Glutamatergic neuron (in vitro differentiated cells): ENCODE measurements at regions not wholly inside any gene's neighbourhood (a gene's known extent, or its start where the extent isn't known, plus 50 kb on each side); places are given as distances from the start of the nearest gene placed in this dataset.
A peak's percentile ranks its signal among the peaks of the same experiment; 100 is the strongest.

Experiments used
- DNase-seq: peaks from one replicate; pipeline ENCODE4 v3.0.0; 2022
- H3K27ac Mint-ChIP-seq: one replicate; pipeline ENCODE4 v1.8.0; 2020; ENCODE audit warnings: mild to moderate bottlenecking, mixed read lengths, inconsistent platforms; ENCODE audit not compliant: unreplicated experiment
- H3K27me3 Mint-ChIP-seq: one replicate; pipeline ENCODE4 v1.8.0; 2020; ENCODE audit warnings: mild to moderate bottlenecking, moderate library complexity, mixed read lengths, inconsistent platforms; ENCODE audit not compliant: unreplicated experiment
- H3K36me3 Mint-ChIP-seq: one replicate; pipeline ENCODE4 v1.8.0; 2020; ENCODE audit warnings: mild to moderate bottlenecking, mixed read lengths, inconsistent platforms; ENCODE audit not compliant: unreplicated experiment
- H3K4me1 Mint-ChIP-seq: one replicate; pipeline ENCODE4 v1.8.0; 2020; ENCODE audit warnings: mild to moderate bottlenecking, low read depth, mixed read lengths, inconsistent platforms; ENCODE audit not compliant: unreplicated experiment
- H3K4me3 Mint-ChIP-seq: one replicate; pipeline ENCODE4 v1.8.0; 2020; ENCODE audit warnings: mild to moderate bottlenecking, mixed read lengths, inconsistent platforms; ENCODE audit not compliant: unreplicated experiment
- H3K9me3 Mint-ChIP-seq: one replicate; pipeline ENCODE4 v1.8.0; 2020; ENCODE audit warnings: mild to moderate bottlenecking, moderate library complexity, mixed read lengths, inconsistent platforms; ENCODE audit not compliant: unreplicated experiment
- CTCF ChIP-seq: fragments of 200-600 bp; sonication (generic); IDR thresholded peaks from one replicate; pipeline ENCODE4 v1.5.0; 2021; ENCODE audit not compliant: partially characterized antibody, unreplicated experiment

GRCh38 chr5:77844373-77844622, 68.2 kb upstream of the TBCA start:
- H3K27ac Mint-ChIP-seq: no peak overlapping the region
- peaks cover 4% of the 10 kb centered on the region for H3K9me3 Mint-ChIP-seq
- peaks cover 14% of the 10 kb centered on the region for H3K27me3 Mint-ChIP-seq
- no peaks in the 10 kb centered on the region for H3K36me3 Mint-ChIP-seq
- DNase-seq: peak; percentile 22
- peaks cover 24% of the 10 kb centered on the region for H3K4me1 Mint-ChIP-seq
- TF ChIP-seq CTCF: no peak
- H3K4me3 Mint-ChIP-seq: peak overlapping the region; percentile 86

DNA sequence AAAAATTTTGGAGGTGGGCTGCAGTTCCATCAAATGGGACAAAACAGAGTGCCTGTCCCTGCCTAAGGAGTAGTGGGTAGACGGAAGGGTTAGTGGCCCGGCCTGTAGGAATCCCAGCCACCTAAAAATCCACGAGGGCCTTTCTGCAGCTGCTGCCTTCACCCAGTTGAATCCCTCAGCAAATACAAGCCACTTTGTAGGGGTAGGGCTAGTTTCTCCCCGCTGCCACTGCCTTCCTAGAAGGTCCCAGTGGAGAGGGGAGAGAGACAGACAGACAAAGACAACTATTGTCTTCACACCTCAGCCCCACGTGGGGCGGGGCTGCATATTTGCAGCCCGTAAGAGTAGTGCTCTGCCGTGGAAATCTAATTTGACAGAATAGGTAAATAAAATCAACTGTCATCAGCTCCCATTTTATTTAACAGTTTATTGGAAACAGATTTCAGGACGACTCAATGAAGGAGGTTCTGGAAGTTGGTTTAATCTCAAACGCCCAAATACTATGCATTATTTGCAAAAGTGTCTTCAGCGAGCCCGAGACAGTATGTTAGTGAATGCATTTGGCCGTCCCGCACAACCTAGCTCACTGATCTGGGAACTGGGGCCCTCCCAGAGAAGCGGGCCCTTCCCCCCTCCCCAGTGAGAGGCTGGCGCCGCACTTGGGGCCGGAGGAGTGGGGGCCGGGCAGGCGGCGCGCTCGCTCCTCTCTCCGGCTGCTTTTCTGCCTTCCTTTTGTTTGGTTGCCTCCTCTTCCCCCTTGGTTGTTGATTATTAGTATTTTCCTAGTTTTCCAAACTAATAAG, 67.6 kb upstream of the TBCA start:
- Mint-ChIP-seq H3K27ac (no peak overlapping the region), H3K4me3 (peak overlapping the region; percentile 86), H3K27me3 (peaks cover 13% of the 10 kb centered on the region), H3K36me3 (no peaks in the 10 kb centered on the region), H3K4me1 (peaks cover 24% of the 10 kb centered on the region), H3K9me3 (peaks cover 4% of the 10 kb centered on the region)
- TF ChIP-seq CTCF: no peak
- DNase-seq: peak; percentile 36

GRCh38 chr5:77842243-77842642, 66.1 kb upstream of the TBCA start:
- no peak for TF ChIP-seq CTCF
- Mint-ChIP-seq H3K4me3 (no peak overlapping the region), H3K4me1 (peaks cover 15% of the 10 kb centered on the region), H3K27ac (no peak overlapping the region), H3K27me3 (peaks cover 10% of the 10 kb centered on the region), H3K36me3 (no peaks in the 10 kb centered on the region), H3K9me3 (peaks cover 3% of the 10 kb centered on the region)
- DNase-seq: no peak

GRCh38 chr5:77841616-77842015, 65.5 kb upstream of the TBCA start:
- peaks cover 9% of the 10 kb centered on the region for H3K4me1 Mint-ChIP-seq
- no peak overlapping the region for H3K4me3 Mint-ChIP-seq
- DNase-seq: no peak
- TF ChIP-seq CTCF: no peak
- H3K27ac Mint-ChIP-seq: no peak overlapping the region
- peaks cover 8% of the 10 kb centered on the region for H3K27me3 Mint-ChIP-seq
- no peaks in the 10 kb centered on the region for H3K9me3 Mint-ChIP-seq
- H3K36me3 Mint-ChIP-seq: no peaks in the 10 kb centered on the region

DNA sequence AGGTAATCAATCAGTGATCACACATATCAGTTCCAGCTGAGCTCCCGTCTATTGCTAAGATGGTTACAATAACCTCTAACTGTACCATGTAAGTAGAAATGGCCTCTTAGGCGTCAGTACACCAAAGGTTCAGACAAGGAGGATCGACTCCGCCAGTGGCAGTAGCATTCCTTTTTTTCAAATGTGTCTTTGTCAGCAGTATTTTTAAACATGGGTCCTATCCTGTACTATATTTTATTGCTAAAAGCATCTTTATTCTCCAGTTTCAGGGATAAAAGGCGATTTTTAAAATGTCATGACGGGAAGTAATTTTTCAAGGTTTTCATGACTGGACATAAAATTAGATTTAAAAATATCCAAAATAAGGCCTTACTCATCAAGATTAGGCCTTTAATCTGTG, 64.8 kb upstream of the TBCA start:
- Mint-ChIP-seq H3K4me3 (no peak overlapping the region), H3K4me1 (peaks cover 6% of the 10 kb centered on the region), H3K27me3 (peaks cover 11% of the 10 kb centered on the region), H3K36me3 (no peaks in the 10 kb centered on the region), H3K27ac (no peak overlapping the region), H3K9me3 (no peaks in the 10 kb centered on the region)
- no peak for TF ChIP-seq CTCF
- no peak for DNase-seq
